GM12878 (cell line): ENCODE measurements at regions not wholly inside any gene's neighbourhood (a gene's known extent, or its start where the extent isn't known, plus 50 kb on each side); places are given as distances from the start of the nearest gene placed in this dataset.
"Not testable (repeated sequence)": the region's sequence is repeated elsewhere in the genome, so short reads cannot be mapped to it uniquely, and the experiment has no call there.

Experiments
- ATAC-seq: fragments of 200-7000 bp; cut with Tn5 transposase; 3 replicates; pipeline ENCODE4 v1.9.1; 2020; ENCODE audit warnings: mild to moderate bottlenecking, moderate library complexity
- BruUV-seq: library from RNA; stranded (reverse); fragments of 400-500 nt; replicated peaks from 2 replicates; lab custom pipeline; 2021; lab: Mats Ljungman, UMichigan
- CTCF ChIA-PET: fragments of 300-600 bp; sonication (Branson Sonifier 250); formaldehyde crosslinking; extraction: SDS; loops from one replicate; lab custom pipeline; 2021; ENCODE audit warnings: inconsistent platforms; lab: Yijun Ruan, JAX
- POLR2A ChIA-PET: fragments of 350-600 bp; formaldehyde crosslinking; extraction: SDS; loops from one replicate; lab custom pipeline; 2021; ENCODE audit warnings: inconsistent platforms; lab: Charles Lee
- RAD21 ChIA-PET: fragments of 300-600 bp; sonication (Branson Sonifier 250); formaldehyde crosslinking; loops from one replicate; lab custom pipeline; 2023; ENCODE audit warnings: antibody characterized with exemption; ENCODE audit not compliant: unreplicated experiment; lab: Charles Lee
- SMC1A ChIA-PET: fragments of 300-600 bp; sonication (Branson Sonifier 250); formaldehyde crosslinking; loops from one replicate; lab custom pipeline; 2023; ENCODE audit not compliant: unreplicated experiment, uncharacterized antibody; lab: Charles Lee
- DNase-seq: peaks from one replicate; pipeline ENCODE4 v3.0.0-alpha.2; 2011; ENCODE audit warnings: low read depth, low spot score
- FAIRE-seq: peaks from 3 replicates; lab custom pipeline; 2011; peaks lifted over from hg19 to GRCh38; lab: Jason Lieb, UNC
- H2AFZ ChIP-seq: 2 replicates; pipeline ENCODE4 v1.6.0; 2011; ENCODE audit warnings: low read depth, low read length, control low read depth; ENCODE audit not compliant: control insufficient read depth
- H3K27ac ChIP-seq: 2 replicates; pipeline ENCODE4 v1.5.1; 2011; ENCODE audit warnings: control low read depth; ENCODE audit not compliant: control insufficient read depth, insufficient read depth
- H3K27me3 ChIP-seq, 2 experiments: replicated peaks in 1 of 2; 2 replicates each; pipeline versions ENCODE4 v1.6.0 to v1.6.1; 2011; ENCODE audit warnings: low read length in 1 of 2; ENCODE audit not compliant: control insufficient read depth in 2 of 2, insufficient read depth in 2 of 2
- H3K36me3 ChIP-seq, 2 experiments: 2 replicates each; pipeline ENCODE4 v1.5.1; 2011; ENCODE audit warnings: low read length in 1 of 2; ENCODE audit not compliant: control insufficient read depth in 2 of 2, insufficient read depth in 2 of 2
- H3K4me1 ChIP-seq: 2 replicates; pipeline ENCODE4 v1.6.1; 2011; ENCODE audit warnings: mild to moderate bottlenecking, low read length, moderate library complexity, mixed read lengths; ENCODE audit not compliant: control insufficient read depth, insufficient read depth
- H3K4me2 ChIP-seq: 2 replicates; pipeline ENCODE4 v1.6.0; 2011; ENCODE audit warnings: control low read depth; ENCODE audit not compliant: control insufficient read depth, insufficient read depth
- H3K4me3 ChIP-seq: fragments of 200-600 bp; sonication (generic); 2 replicates; pipeline ENCODE4 v1.5.1; 2016
- H3K79me2 ChIP-seq: 2 replicates; pipeline ENCODE4 v1.6.0; 2011; ENCODE audit warnings: low read length; ENCODE audit not compliant: control insufficient read depth, insufficient read depth
- H3K9ac ChIP-seq: 2 replicates; pipeline ENCODE4 v1.8.0; 2011; ENCODE audit warnings: low read length, control low read depth, mixed read lengths; ENCODE audit not compliant: control insufficient read depth, insufficient read depth
- H3K9me3 ChIP-seq: replicated peaks from 3 replicates; pipeline ENCODE4 v1.5.1; 2011; ENCODE audit warnings: mild to moderate bottlenecking, low read length; ENCODE audit not compliant: control insufficient read depth, insufficient read depth
- H4K20me1 ChIP-seq: 2 replicates; pipeline ENCODE4 v1.6.0; 2011; ENCODE audit not compliant: control insufficient read depth, insufficient read depth
- ZBTB40 ChIP-seq: fragments of 450-650 bp; IDR thresholded peaks from 2 replicates; pipeline ENCODE4 v1.6.1; 2016; ENCODE audit warnings: mild to moderate bottlenecking, moderate library complexity, borderline replicate concordance
- WGBS: methylation state at CpG from one replicate; pipeline ENCODE4 v1.1.6; 2016; ENCODE audit warnings: low lambda C conversion rate; ENCODE audit not compliant: insufficient replicate concordance, insufficient coverage; ENCODE audit errors: missing lambda C conversion rate; 5-methylcytosine and 5-hydroxymethylcytosine counted together
- in situ Hi-C: fragments of 300-500 bp; cut with MboI; formaldehyde crosslinking; loops from 9 replicates; pipeline ENCODE4 v1.14.3; 2018; ENCODE audit warnings: mixed read lengths
- intact Hi-C: fragments of 100-400 bp; cut with micrococcal nuclease; formaldehyde crosslinking; loops from one replicate; pipeline ENCODE4 v1.14.2; 2022; ENCODE audit not compliant: unreplicated experiment

GRCh38 chr9:41367301-41367700 is 178.2 kb upstream of the ZNG1F start:
- ATAC-seq, SMC1A ChIA-PET, H3K36me3 ChIP-seq, H3K27me3 ChIP-seq, intact Hi-C loops, H2AFZ ChIP-seq, H3K27ac ChIP-seq, CTCF ChIA-PET, H3K4me1 ChIP-seq, H3K9me3 ChIP-seq, H4K20me1 ChIP-seq, H3K4me2 ChIP-seq, in situ Hi-C loops, POLR2A ChIA-PET, H3K79me2 ChIP-seq, H3K9ac ChIP-seq, RAD21 ChIA-PET, BruUV-seq, H3K4me3 ChIP-seq, DNase-seq, FAIRE-seq: not testable (repeated sequence)
- WGBS, result 66% methylated on average over 2 of the region's 3 CpGs

GRCh38 chr9:41361790-41362189 is 172.7 kb upstream of the ZNG1F start:
- H3K4me1 ChIP-seq, POLR2A ChIA-PET, H3K9me3 ChIP-seq, ATAC-seq, H3K9ac ChIP-seq, intact Hi-C loops, in situ Hi-C loops, H3K27ac ChIP-seq, SMC1A ChIA-PET, H3K4me3 ChIP-seq, DNase-seq, H3K4me2 ChIP-seq, H3K79me2 ChIP-seq, CTCF ChIA-PET, H2AFZ ChIP-seq, FAIRE-seq, H4K20me1 ChIP-seq, H3K36me3 ChIP-seq, BruUV-seq, H3K27me3 ChIP-seq, RAD21 ChIA-PET: not testable (repeated sequence)
- peak; percentile 69; the same call in 1 of the 2 replicates for TF ChIP-seq ZBTB40
- 93% methylated on average over 1 of the region's 1 CpG for WGBS
